ENCODE measurements at regions not wholly inside any gene's neighbourhood (a gene's known extent, or its start where the extent isn't known, plus 50 kb on each side); places are given as distances from the start of the nearest gene placed in this dataset.

GRCh38 chr1:22273686-22274681 lies 131.1 kb upstream of the WNT4 start:
- no peaks in the 10 kb centered on the region for H3K36me3 ChIP-seq (ENCODE audit: insufficient read depth)
- no peak overlapping the region for H3K4me3 ChIP-seq (ENCODE audit: low read depth, low read length)
- no peak for DNase-seq (ENCODE audit: extremely low spot score)
- no peak overlapping the region for H3K27ac ChIP-seq (ENCODE audit: low read depth)
- 86% methylated on average over 8 of the region's 8 CpGs for WGBS
- no peaks in the 10 kb centered on the region for H3K4me1 ChIP-seq (ENCODE audit: insufficient read depth)

- WGBS: 88% methylated on average over 3 of the region's 3 CpGs
- Histone ChIP-seq H3K36me3 (ENCODE audit: insufficient read depth) (no peaks in the 10 kb centered on the region), H3K4me3 (ENCODE audit: low read depth, low read length) (no peak overlapping the region), H3K27ac (ENCODE audit: low read depth) (no peak overlapping the region), H3K4me1 (ENCODE audit: insufficient read depth) (no peaks in the 10 kb centered on the region)
- no peak for DNase-seq (ENCODE audit: extremely low spot score)
These were observed 132.3 kb upstream of the WNT4 start for GRCh38 chr1:22275167-22275566.

GRCh38 chr1:22275626-22276395 lies 132.9 kb upstream of the WNT4 start:
- Histone ChIP-seq H3K4me3 (ENCODE audit: low read depth, low read length) (no peak overlapping the region), H3K4me1 (ENCODE audit: insufficient read depth) (no peaks in the 10 kb centered on the region), H3K36me3 (ENCODE audit: insufficient read depth) (no peaks in the 10 kb centered on the region), H3K27ac (ENCODE audit: low read depth) (no peak overlapping the region)
- no peak for DNase-seq (ENCODE audit: extremely low spot score)
- 38% methylated on average over 16 of the region's 16 CpGs for whole genome bisulfite sequencing

GRCh38 chr1:22276396-22276748 lies 133.5 kb upstream of the WNT4 start:
- DNase-seq (ENCODE audit: extremely low spot score): no peak
- H3K36me3 ChIP-seq (ENCODE audit: insufficient read depth): no peaks in the 10 kb centered on the region
- no peak overlapping the region for H3K27ac ChIP-seq (ENCODE audit: low read depth)
- WGBS: 75% methylated on average over 1 of the region's 1 CpG
- H3K4me3 ChIP-seq (ENCODE audit: low read depth, low read length): no peak overlapping the region
- no peaks in the 10 kb centered on the region for H3K4me1 ChIP-seq (ENCODE audit: insufficient read depth)

- H3K27ac ChIP-seq (ENCODE audit: low read depth): no peak overlapping the region
- 79% methylated on average over 10 of the region's 10 CpGs for WGBS
- no peaks in the 10 kb centered on the region for H3K36me3 ChIP-seq (ENCODE audit: insufficient read depth)
- H3K4me1 ChIP-seq (ENCODE audit: insufficient read depth): no peaks in the 10 kb centered on the region
- DNase-seq (ENCODE audit: extremely low spot score): no peak
- no peak overlapping the region for H3K4me3 ChIP-seq (ENCODE audit: low read depth, low read length)
These were observed 134.8 kb upstream of the WNT4 start for GRCh38 chr1:22277662-22278061.

GRCh38 chr1:22279735-22280134 lies 136.8 kb upstream of the WNT4 start:
- H3K4me1 ChIP-seq (ENCODE audit: insufficient read depth): no peaks in the 10 kb centered on the region
- H3K4me3 ChIP-seq (ENCODE audit: low read depth, low read length): no peak overlapping the region
- H3K27ac ChIP-seq (ENCODE audit: low read depth): no peak overlapping the region
- H3K36me3 ChIP-seq (ENCODE audit: insufficient read depth): no peaks in the 10 kb centered on the region
- WGBS: 93% methylated on average over 3 of the region's 3 CpGs
- DNase-seq (ENCODE audit: extremely low spot score): no peak

GRCh38 chr1:22280526-22280925 lies 137.6 kb upstream of the WNT4 start:
- Histone ChIP-seq H3K4me1 (ENCODE audit: insufficient read depth) (no peaks in the 10 kb centered on the region), H3K36me3 (ENCODE audit: insufficient read depth) (no peaks in the 10 kb centered on the region), H3K27ac (ENCODE audit: low read depth) (no peak overlapping the region), H3K4me3 (ENCODE audit: low read depth, low read length) (no peak overlapping the region)
- no peak for DNase-seq (ENCODE audit: extremely low spot score)
- WGBS: 95% methylated on average over 3 of the region's 3 CpGs

GRCh38 chr1:22281521-22282363 lies 138.8 kb upstream of the WNT4 start:
- Histone ChIP-seq H3K36me3 (ENCODE audit: insufficient read depth) (no peaks in the 10 kb centered on the region), H3K4me3 (ENCODE audit: low read depth, low read length) (no peak overlapping the region), H3K4me1 (ENCODE audit: insufficient read depth) (no peaks in the 10 kb centered on the region), H3K27ac (ENCODE audit: low read depth) (no peak overlapping the region)
- DNase-seq (ENCODE audit: extremely low spot score): no peak
- 86% methylated on average over 11 of the region's 11 CpGs for WGBS

- H3K27ac ChIP-seq (ENCODE audit: low read depth): no peak overlapping the region
- WGBS: 60% methylated on average over 13 of the region's 13 CpGs
- DNase-seq (ENCODE audit: extremely low spot score): no peak
- no peak overlapping the region for H3K4me3 ChIP-seq (ENCODE audit: low read depth, low read length)
- no peaks in the 10 kb centered on the region for H3K4me1 ChIP-seq (ENCODE audit: insufficient read depth)
- H3K36me3 ChIP-seq (ENCODE audit: insufficient read depth): no peaks in the 10 kb centered on the region
These were observed 139.6 kb upstream of the WNT4 start for GRCh38 chr1:22282364-22282995.

- H3K36me3 ChIP-seq (ENCODE audit: insufficient read depth): no peaks in the 10 kb centered on the region
- no peaks in the 10 kb centered on the region for H3K4me1 ChIP-seq (ENCODE audit: insufficient read depth)
- no peak overlapping the region for H3K27ac ChIP-seq (ENCODE audit: low read depth)
- H3K4me3 ChIP-seq (ENCODE audit: low read depth, low read length): no peak overlapping the region
- no peak for DNase-seq (ENCODE audit: extremely low spot score)
These were observed 140.7 kb upstream of the WNT4 start for GRCh38 chr1:22283596-22283995.

GRCh38 chr1:22284236-22284635 lies 141.3 kb upstream of the WNT4 start:
- Histone ChIP-seq H3K4me3 (ENCODE audit: low read depth, low read length) (no peak overlapping the region), H3K36me3 (ENCODE audit: insufficient read depth) (no peaks in the 10 kb centered on the region), H3K27ac (ENCODE audit: low read depth) (no peak overlapping the region), H3K4me1 (ENCODE audit: insufficient read depth) (no peaks in the 10 kb centered on the region)
- WGBS: 88% methylated on average over 1 of the region's 1 CpG
- DNase-seq (ENCODE audit: extremely low spot score): no peak

- Histone ChIP-seq H3K4me3 (ENCODE audit: low read depth, low read length) (no peak overlapping the region), H3K36me3 (ENCODE audit: insufficient read depth) (no peaks in the 10 kb centered on the region), H3K4me1 (ENCODE audit: insufficient read depth) (no peaks in the 10 kb centered on the region), H3K27ac (ENCODE audit: low read depth) (no peak overlapping the region)
- DNase-seq (ENCODE audit: extremely low spot score): no peak
- WGBS: 94% methylated on average over 15 of the region's 15 CpGs
These were observed 142.1 kb upstream of the WNT4 start for GRCh38 chr1:22284906-22285548.
